NOMO-1 treated with dmso at 0.1 percent for 144 hours (cell line): ENCODE measurements at regions not wholly inside any gene's neighbourhood (a gene's known extent, or its start where the extent isn't known, plus 50 kb on each side); places are given as distances from the start of the nearest gene placed in this dataset.

Experiments
- DNase-seq: peaks from one replicate; lab custom pipeline; 2025; ENCODE audit not compliant: unreplicated experiment; lab: John Stamatoyannopoulos, UW

DNA sequence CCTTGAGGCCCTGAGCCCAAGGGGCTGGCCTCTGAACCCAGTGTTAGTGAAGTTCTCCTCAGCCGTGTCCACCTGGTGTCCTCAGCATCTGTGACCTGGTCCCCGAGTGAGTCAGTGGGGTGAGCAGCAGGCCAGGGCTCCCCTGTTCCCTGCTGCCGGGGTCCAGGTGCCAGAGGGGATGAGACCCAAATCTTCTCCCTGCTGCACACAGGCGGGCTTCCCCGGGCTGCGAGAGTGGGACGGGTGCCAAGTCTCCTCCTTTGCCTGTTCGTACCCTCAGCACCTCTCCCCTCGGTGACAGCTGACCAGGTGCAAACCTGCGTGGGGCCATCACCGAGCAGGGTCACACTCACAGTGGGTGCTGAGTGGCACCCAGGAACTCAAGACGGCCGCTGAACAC lies 514.5 kb downstream of the TBC1D22A start:
- no peak for DNase-seq

DNA sequence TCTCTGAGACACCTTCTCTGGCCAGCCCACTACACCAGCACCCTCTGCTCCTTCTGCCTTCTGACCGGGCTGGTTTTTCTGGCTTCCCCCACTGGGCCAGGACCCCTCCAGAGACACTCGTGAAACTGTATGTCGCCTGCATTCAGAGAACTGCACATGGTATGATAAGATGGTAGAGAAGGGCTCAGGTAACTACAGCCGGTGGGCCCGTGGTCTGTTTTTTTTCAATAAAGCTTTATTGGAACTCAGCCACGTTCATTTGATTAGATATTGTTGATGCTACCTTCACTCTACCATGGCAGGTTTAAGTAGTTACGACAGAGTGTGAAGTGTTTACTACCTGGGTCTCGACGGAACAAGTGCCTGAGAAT lies 514.0 kb downstream of the TBC1D22A start:
- no peak for DNase-seq

DNA sequence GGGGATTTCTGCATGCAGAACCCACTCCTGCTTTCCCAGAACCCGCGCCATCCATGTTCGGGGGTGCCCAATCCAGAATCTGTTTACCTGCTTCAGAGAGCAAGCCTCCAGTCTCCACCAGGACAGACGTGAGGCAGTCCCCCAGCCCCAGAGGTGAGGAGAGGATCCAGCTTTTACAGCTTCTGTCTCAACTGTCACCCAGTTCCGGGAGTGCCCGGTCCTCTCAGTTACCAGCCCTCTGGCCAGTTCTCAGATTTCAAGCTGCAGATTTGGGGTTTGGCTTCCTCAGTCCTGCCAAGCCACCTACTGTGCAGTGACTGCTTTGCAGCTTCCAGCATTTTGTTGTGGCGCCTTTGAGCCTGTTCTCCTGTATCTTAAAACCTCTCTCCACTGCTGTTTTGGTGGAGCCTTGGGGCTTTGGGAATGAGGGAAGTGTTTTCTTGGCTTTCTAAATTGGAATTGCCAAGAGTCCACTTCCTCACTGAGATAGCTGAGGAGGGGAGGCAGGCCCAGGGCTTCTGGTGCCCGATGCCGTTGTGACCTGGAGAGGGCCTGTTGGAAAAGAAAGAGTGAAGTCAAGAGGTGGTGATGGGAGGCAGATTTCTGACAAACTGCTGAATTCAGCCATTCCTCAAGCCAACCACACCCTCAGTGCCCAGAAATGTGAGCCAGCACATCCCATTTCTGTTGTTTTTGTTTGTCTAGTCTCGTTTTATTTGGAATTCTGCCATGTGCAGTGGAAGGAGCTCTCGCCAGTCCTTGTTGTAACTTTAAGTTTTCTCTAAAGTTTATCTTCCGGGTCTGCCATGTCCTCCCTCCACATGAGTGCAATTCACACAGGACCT lies 513.4 kb downstream of the TBC1D22A start:
- DNase-seq = no peak

DNA sequence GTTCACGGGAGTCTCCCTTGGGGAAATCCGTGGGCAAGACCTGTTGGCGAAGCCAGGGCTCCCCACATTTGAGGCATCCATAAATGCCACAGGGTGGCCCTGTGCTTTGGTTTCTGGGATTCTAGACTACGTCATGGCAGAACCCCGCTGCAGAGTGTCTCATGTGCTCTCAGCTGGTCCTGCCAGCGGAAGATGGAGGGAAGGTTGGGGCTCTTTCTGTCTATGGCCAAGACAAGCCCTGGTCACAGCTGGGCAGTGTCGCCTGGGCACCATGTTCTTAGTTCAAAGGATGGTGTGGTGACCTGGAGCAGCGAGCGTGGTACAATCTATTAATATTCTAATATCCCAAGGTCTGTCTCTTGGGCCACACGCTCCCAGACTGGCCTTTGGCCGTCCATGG lies 511.7 kb downstream of the TBC1D22A start:
- DNase-seq = no peak

DNA sequence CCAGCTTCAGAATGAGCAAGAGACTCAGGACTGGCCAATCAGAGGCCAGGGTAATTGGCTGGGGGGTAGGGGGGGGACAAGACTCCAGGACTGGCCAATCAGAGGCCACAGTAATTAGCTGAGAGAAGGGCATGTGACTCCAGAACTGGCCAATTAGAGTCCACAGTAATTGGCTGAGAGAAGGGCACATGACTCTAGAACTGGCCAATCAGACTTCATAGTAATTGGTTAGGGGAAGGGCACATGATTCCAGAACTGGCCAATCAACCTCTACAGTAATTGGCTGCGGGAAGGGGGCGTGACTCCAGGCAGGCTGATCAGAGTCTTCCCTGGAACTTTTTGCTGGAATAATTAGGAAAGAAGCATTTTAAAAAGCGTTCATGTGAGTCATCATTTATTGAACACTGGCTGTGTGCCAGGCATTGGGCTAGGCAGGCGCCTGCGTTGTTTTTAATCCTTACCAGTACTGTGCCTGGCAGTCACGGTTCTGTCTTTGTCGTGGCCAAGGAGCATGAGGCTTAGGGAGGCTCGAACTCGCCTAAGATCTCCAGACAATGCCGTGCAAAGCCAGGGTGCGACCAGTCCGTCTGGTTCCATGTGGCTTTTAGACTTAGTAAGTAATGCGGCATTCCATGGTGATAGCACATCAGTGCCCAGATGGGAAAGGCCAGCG lies 508.1 kb downstream of the TBC1D22A start:
- no peak for DNase-seq

DNA sequence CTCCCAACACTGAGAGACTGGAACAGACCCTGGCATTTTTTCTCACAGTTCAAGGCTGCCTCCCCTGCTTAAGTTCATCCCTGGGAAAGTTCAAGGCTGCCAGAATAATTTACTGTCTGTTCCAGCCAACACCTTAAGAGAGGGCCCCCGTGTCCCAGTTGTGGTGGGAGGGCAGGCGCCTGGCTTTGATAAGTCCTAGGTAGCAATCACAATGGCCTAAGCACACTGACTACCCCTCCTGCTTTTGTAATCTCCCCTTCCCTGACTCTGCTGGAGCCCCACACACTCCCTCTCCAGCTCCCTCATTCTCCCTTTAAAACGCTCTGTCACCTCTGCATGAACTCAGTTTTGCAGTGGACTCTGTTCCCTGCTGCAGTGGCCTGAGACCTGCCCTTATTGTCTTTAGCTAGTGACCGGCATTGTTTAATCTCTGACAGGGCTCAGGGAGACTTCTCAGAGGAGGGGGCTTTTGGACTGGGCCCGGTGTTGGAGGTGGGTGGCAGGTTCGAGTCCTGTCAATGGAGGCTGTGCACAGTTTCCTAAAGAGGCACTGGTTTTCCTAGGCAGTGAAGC lies 507.2 kb downstream of the TBC1D22A start:
- no peak for DNase-seq

DNA sequence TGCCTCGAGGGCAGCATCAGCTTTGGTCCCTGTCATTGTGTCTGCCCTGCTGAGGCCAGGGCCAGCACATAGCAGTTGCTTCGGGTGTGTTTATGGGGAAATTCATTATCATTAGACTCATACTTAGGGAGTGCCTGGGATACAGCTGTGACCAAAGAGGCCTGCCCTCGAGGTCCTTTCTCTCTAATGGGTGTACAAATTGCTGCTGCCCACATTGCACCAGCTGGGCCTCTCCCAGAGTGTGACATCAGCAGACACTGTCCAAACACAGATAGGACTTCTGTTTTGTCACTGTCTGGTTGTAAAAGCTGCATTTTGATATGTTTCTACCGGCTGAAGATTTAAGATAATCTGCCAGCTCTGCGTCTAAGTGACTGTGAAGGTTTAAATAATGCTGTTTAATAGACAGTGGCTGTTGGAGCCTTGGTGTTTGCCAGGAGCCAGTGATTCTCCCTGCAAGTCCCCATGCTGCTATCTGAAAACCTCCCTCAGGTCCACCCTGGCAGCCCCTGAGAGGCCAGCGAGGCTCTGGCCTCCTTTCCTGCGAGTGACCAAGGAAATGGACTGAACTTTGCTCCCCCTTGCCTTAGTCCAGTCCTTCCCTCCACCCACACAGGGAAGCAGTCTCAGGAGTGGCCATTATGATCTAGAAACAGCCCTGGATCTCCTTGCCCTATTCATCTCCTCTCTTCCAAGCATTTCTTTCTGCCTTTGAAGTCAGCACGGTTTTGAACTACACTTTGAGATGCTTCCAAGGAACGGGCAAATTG lies 505.2 kb downstream of the TBC1D22A start:
- no peak for DNase-seq

DNA sequence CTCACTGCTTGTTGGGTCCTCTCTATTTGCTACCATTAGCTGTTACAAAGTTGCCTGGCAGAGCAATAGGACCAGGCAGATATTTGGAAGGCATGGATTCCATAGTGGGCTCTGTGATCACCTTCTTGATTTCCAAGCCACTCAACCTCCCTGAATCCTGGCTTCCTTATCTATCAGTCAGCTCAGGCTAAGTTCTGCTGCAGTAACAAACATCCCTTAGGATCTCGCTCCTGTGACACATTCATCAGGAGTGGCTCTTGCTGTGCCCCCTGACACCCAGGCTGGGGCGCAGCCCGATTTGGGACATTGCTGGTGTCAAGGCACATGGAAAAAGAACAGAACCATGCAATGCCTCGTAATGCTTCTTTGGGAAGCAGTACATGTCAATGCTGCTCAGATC lies 503.9 kb downstream of the TBC1D22A start:
- DNase-seq = no peak

DNA sequence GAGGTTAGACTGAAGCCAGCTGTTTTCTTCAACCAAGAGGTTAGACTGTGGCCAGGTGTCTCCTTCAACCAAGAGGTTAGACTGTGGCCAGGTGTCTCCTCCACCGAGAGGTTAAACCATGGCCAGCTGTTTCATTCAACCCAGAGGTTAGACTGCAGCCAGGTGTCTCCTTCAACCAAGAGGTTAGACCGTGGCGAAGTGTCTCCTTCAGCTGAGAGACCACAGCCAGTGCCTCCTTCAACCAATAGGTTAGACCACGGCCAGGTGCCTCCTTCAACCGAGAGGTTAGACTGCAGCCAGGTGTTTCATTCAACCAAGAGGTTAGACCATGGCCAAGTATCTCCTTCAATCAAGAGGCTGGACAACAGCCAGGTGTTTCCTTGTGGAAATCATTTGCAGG lies 498.1 kb downstream of the TBC1D22A start:
- no peak for DNase-seq

DNA sequence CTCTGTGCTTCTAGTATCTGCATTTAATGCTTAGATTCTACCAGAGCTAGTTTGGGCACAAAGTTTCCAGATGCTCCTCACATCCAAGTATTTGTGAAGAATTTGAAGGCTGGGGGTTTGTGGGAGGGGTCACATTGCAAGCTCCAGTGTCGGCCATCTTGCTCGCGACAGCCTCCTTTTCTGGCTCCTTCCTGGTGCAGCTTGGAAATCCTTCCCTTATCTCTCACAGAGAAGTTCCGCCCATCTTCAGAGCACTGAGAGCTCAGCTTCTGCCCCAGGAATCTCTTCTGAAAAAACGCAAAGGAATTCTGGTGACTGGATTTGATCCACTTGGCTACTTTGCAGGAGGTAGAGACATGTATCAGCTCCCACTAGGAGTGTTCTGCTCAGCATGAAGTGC lies 497.5 kb downstream of the TBC1D22A start:
- DNase-seq = no peak

DNA sequence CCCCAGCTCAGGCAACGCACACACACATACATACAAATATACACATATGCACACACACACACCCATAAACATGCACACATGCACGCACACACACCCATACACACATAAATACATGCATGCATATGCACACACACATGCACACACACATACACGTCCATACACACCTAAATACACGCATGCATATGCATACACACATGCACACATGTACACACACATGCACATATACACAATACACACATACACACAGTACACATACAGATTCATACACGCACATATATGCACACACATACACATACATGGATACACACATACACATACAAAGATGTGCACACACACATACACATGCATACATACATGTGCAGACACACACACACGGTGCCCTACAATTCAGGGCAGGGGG lies 496.6 kb downstream of the TBC1D22A start:
- DNase-seq = no peak

DNA sequence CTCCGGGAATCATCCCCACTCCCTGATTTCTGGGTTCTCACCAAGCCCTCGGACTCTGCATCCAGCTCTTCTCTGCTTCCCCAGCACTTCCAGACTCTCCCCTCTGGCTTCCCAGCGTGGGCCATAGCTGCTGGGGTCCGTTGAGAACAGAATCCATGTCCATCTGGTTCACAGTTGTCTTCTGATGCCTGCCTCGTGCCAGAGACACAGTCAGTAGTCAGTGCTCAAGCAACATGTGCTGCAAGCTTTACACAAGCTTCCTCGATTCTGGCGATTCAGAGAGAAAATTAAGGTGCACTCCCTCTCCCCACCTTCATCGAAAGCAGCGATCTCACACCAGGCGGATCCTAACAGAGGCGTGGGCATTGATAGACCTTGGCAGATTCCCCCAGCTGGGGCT lies 495.5 kb downstream of the TBC1D22A start:
- DNase-seq = no peak

DNA sequence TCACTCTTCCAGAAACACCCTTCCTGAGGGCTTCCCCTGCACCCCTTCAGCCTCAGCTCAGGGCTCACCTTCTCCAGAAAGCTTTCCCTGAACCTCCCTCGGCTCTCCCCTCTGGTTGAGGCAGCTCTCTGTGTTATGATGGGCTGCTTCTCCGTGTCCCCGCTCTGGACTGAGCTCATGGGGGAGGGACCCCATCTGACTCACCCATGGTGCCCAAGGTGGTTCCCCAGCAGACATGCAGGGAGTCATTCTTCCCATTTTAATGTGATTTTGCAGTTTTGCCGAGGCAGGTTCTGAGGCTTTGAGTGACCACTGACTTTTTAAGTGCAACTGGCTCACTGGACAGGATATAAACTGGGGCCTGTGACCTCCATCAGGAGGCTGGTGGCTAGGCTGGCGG lies 495.1 kb downstream of the TBC1D22A start:
- no peak for DNase-seq

DNA sequence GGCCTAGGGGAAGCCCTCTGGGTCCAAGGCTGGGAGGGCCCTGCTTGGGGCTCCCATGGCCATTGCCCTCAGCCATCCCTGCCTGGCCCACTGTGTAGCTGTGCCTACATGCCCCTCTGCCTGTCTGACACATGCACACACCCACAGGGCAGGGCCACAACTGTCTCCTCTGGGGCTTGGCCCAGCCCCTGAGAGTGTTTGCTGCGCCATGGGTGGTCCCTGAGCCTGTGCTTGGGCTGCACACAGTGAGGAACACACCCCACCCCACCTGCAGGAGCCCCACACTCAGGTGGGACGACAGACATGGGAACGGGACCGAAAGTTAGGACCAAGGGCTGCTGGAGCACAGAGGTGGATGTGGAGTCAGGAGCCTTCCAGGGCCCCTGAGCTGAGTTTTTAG lies 489.5 kb downstream of the TBC1D22A start:
- no peak for DNase-seq

DNA sequence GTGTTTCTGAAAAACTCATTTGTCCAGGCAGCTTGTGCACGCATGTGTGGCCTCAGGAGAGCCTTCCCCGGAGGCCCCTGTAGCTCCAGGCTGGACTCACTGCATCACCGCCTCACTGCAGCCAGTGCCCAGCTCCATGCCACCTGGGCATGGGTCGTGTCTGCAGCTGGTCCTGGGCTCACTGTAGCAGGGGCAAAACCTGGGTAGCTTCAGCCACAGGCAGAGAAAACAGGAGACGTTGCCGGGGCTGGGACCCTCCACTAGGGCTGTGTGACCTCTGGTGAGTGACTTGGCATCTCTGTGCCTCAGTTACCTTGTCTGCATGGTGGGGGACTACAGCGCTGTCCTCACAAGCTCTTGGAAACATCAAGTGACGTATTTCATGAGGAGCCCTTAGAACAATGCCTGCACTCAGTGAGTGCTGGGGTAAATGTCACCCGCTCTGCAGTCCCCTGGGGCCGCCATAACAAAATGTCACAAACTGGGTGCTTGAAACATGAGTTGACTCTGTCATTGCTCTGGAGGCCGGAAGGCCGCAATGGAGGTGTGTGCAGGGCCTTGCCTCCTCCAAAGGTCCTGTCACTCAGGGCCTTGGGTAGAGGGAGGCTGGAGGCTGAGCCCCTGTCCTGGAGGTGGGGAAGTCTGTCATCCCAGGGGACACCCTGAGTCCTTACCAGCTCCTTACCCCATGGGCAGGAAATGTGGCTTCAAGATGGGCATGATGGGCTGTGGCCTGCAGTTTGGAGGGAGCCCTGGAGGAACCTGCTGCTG lies 488.7 kb downstream of the TBC1D22A start:
- DNase-seq = no peak

DNA sequence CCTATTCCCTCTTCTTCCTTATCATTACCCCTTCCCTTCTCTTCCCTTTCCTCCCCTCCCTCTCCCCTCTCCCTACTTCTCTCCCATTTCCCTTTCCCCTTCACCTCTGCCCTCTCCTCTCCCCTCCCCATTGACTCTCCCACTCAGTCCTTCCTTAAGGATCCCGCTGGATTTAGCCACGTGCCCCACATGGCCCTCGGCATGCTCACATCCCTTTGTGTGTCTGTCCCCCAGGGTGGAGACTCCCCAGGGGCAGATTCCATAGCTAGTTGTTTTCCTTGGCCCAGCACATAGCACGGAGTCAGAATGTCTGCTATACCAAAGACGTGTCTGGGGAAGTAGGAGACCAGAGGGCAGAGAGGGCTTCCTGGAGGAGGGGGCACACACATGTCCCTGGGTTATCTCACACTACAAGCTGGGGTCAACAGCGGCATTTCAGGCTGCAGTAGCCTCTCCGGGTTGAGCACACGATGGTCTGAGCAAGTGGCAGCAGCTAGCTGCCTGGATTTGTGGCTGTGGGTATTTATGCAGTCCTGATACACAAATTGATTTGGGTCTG lies 487.0 kb downstream of the TBC1D22A start:
- no peak for DNase-seq

DNA sequence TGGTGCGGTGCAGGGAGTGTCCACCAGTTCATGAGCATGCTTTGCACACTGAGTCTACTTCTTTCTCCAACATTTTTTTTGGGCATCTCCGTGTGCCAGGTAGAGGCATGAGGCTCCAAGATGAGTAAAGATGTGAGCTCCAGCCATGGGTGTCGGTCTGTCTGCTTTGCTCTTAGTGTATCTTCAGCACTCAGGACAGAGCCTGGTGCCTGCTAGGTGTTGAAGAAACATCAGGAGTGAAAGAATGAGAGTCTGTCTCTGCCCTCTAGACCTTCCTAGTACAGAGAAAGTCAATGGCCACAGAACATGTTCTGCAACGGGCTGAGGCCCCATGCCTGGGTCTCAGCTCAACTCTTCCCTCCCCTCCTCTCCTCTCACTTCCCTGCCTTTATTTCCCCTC lies 486.5 kb downstream of the TBC1D22A start:
- DNase-seq = no peak

DNA sequence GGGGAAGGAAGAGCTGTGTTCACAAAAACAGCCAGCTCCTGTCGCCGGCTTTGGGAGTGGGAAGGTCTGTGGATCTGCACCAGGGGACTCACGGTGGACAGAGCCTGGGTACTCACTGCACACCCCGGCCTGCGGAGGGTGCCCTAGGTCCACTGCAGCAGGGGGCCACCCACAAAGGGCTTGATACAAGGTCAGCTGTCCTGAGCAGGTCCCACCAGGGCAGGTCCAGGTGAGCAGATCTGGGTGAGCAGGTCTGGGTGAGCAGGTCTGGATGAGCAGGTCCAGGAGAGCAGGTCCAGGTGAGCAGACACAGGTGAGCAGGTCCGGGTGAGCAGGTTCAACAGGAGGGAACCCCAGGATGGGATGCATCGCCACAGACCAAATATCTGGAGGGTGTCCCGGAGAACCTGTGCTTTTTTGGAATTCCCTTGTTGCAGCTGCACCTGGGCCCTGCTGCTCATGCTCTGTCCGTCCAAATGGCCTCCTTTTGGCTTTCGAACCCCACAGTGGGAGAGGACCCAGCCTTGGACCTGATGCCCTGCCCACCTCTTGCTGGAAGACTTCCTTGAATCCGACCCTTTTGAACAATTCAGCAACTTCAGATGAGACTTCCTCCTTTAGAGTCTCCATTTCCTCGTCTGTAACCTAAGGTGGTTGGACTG lies 485.3 kb downstream of the TBC1D22A start:
- DNase-seq = no peak

DNA sequence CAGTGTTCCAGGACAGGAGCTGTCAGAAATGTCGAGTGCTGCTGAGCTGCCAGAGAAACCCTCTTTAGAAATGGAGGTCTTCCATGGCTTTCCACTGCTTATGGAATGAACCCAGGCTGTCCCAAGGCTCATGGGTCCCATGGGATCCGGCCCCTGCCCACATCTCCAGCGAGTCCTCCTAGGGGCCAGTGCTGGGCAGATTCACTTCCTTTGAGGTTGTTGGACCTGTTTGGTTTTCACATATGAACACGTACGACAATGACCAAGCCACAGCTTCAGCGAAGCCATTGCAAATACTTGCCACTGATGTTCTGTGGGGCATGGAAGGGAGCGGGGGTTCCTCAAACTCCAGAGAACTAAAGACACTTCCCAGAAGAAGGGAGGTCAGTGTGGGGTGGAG lies 483.3 kb downstream of the TBC1D22A start:
- DNase-seq = no peak

DNA sequence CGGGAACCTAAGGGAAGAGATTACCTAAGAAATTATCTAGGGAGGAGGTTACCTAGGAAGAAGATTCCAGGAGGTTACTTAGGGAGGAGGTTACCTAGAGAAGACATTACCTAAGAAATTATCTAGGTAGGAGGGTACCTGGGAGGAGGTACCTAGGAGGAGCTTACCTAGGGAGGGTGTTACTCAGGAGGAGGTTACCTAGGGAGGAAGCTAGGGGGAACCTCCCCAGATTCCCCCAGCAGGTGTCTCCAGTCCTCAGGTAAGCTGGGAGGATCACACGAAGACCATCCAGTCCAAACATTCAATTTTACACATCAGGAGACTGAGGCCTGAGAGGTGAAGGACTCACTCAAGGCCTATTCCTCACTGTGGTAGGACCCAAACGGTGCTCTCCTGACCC lies 482.8 kb downstream of the TBC1D22A start:
- no peak for DNase-seq
